ENCODE measurements at regions not wholly inside any gene's neighbourhood (a gene's known extent, or its start where the extent isn't known, plus 50 kb on each side); places are given as distances from the start of the nearest gene placed in this dataset.

- TF ChIP-seq CTCF (IDR thresholded peaks at IDR 0.05): no peak
- TF ChIP-seq POLR2A (IDR thresholded peaks at IDR 0.05): no peak
These were observed 256.3 kb upstream of the SEMA6D start for GRCh38 chr15:47460795-47461573.
